ENCODE measurements at regions not wholly inside any gene's neighbourhood (a gene's known extent, or its start where the extent isn't known, plus 50 kb on each side); places are given as distances from the start of the nearest gene placed in this dataset.
A peak's percentile ranks its signal among the peaks of the same experiment; 100 is the strongest.

DNA sequence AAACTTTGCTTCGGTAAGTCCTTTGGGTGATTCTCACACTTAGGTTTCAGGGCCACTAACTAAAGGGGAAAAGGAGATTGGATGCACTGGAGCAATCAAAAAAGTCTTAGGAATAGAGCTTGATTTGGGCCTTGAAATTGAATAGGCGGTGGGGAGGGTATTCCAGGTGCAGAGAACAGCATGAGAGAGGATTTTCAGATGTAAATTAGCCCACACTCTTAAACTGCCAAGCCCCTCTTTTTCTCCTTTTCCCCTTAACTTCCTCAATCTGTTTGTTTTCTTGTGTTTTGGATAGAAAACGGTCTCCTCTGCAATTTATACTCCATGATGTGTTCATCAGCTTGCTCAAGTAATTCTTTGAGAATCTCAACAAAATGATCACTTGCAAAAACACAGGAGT lies 62.1 kb upstream of the RIPOR2 start:
- H3K27me3 ChIP-seq (ENCODE audit: control insufficient read depth, insufficient read depth, low read length): peaks cover 2% of the 10 kb centered on the region
- no peaks in the 10 kb centered on the region for H3K79me2 ChIP-seq (ENCODE audit: control insufficient read depth, insufficient read depth, low read length)
- H3K9me3 ChIP-seq (ENCODE audit: control insufficient read depth, insufficient read depth, low read depth, low read length): no peaks in the 10 kb centered on the region
- no peak overlapping the region for H2AFZ ChIP-seq (ENCODE audit: low read length)
- no peaks in the 10 kb centered on the region for H3K4me1 ChIP-seq (ENCODE audit: control insufficient read depth, extremely low read depth, insufficient read depth, low read length)
- no peak overlapping the region for H3K9ac ChIP-seq (ENCODE audit: insufficient read depth, low read length)
- no peak overlapping the region for H3K4me3 ChIP-seq (replicated peaks in 1 of 4; ENCODE audit: control extremely low read depth in 1 of 4, insufficient read depth in 1 of 4, low read depth in 3 of 4, low read length in 4 of 4)
- DNase-seq (ENCODE audit: low read depth in 2 of 2): no peak
- TF ChIP-seq, protein P1, sequence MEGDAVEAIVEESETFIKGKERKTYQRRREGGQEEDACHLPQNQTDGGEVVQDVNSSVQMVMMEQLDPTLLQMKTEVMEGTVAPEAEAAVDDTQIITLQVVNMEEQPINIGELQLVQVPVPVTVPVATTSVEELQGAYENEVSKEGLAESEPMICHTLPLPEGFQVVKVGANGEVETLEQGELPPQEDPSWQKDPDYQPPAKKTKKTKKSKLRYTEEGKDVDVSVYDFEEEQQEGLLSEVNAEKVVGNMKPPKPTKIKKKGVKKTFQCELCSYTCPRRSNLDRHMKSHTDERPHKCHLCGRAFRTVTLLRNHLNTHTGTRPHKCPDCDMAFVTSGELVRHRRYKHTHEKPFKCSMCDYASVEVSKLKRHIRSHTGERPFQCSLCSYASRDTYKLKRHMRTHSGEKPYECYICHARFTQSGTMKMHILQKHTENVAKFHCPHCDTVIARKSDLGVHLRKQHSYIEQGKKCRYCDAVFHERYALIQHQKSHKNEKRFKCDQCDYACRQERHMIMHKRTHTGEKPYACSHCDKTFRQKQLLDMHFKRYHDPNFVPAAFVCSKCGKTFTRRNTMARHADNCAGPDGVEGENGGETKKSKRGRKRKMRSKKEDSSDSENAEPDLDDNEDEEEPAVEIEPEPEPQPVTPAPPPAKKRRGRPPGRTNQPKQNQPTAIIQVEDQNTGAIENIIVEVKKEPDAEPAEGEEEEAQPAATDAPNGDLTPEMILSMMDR (conservative IDR thresholded peaks at IDR 0.05 in 1 of 2, IDR thresholded peaks at IDR 0.05 in 1 of 2; ENCODE audit: low read depth in 1 of 2, low read length in 2 of 2): no peak
- TF ChIP-seq EZH2 (IDR thresholded peaks at IDR 0.05; ENCODE audit: low read length, missing control alignments): no peak
- no peak overlapping the region for H3K4me2 ChIP-seq (ENCODE audit: extremely low read depth, insufficient read depth, low read length)
- H3K36me3 ChIP-seq (ENCODE audit: control insufficient read depth, insufficient read depth, low read length): no peaks in the 10 kb centered on the region
- no peaks in the 10 kb centered on the region for H4K20me1 ChIP-seq (ENCODE audit: control insufficient read depth, extremely low read depth, insufficient read depth, low read length)
- no peak overlapping the region for H3K27ac ChIP-seq (ENCODE audit: insufficient read depth, low read length)

GRCh38 chr6:25002326-25003091 lies 66.7 kb upstream of the RIPOR2 start:
- no peak overlapping the region for H3K4me3 ChIP-seq (replicated peaks in 1 of 4; ENCODE audit: control extremely low read depth in 1 of 4, insufficient read depth in 1 of 4, low read depth in 3 of 4, low read length in 4 of 4)
- no peaks in the 10 kb centered on the region for H4K20me1 ChIP-seq (ENCODE audit: control insufficient read depth, extremely low read depth, insufficient read depth, low read length)
- H3K4me2 ChIP-seq (ENCODE audit: extremely low read depth, insufficient read depth, low read length): peak overlapping the region; percentile 18

GRCh38 chr6:25004357-25004756 lies 68.6 kb upstream of the RIPOR2 start:
- no peak for DNase-seq (ENCODE audit: low read depth in 2 of 2)
- Histone ChIP-seq H3K9ac (ENCODE audit: insufficient read depth, low read length) (no peak overlapping the region), H3K27ac (ENCODE audit: insufficient read depth, low read length) (no peak overlapping the region), H3K36me3 (ENCODE audit: control insufficient read depth, insufficient read depth, low read length) (no peaks in the 10 kb centered on the region), H3K79me2 (ENCODE audit: control insufficient read depth, insufficient read depth, low read length) (no peaks in the 10 kb centered on the region), H3K4me3 (replicated peaks in 1 of 4; ENCODE audit: control extremely low read depth in 1 of 4, insufficient read depth in 1 of 4, low read depth in 3 of 4, low read length in 4 of 4) (no peak overlapping the region), H3K27me3 (ENCODE audit: control insufficient read depth, insufficient read depth, low read length) (no peaks in the 10 kb centered on the region), H4K20me1 (ENCODE audit: control insufficient read depth, extremely low read depth, insufficient read depth, low read length) (no peaks in the 10 kb centered on the region), H2AFZ (ENCODE audit: low read length) (no peak overlapping the region), H3K9me3 (ENCODE audit: control insufficient read depth, insufficient read depth, low read depth, low read length) (no peaks in the 10 kb centered on the region), H3K4me1 (ENCODE audit: control insufficient read depth, extremely low read depth, insufficient read depth, low read length) (peaks cover 2% of the 10 kb centered on the region), H3K4me2 (ENCODE audit: extremely low read depth, insufficient read depth, low read length) (no peak overlapping the region)
- no peak for TF ChIP-seq EZH2 (IDR thresholded peaks at IDR 0.05; ENCODE audit: low read length, missing control alignments)
- TF ChIP-seq, protein P1 (conservative IDR thresholded peaks at IDR 0.05 in 1 of 2, IDR thresholded peaks at IDR 0.05 in 1 of 2; ENCODE audit: low read depth in 1 of 2, low read length in 2 of 2): no peak

More at GRCh38 chr6:25002326-25003091, 66.7 kb upstream of the RIPOR2 start:
- Histone ChIP-seq H3K9me3 (ENCODE audit: control insufficient read depth, insufficient read depth, low read depth, low read length) (no peaks in the 10 kb centered on the region), H2AFZ (ENCODE audit: low read length) (peak overlapping the region; percentile 34), H3K27ac (ENCODE audit: insufficient read depth, low read length) (no peak overlapping the region), H3K9ac (ENCODE audit: insufficient read depth, low read length) (no peak overlapping the region), H3K27me3 (ENCODE audit: control insufficient read depth, insufficient read depth, low read length) (no peaks in the 10 kb centered on the region), H3K36me3 (ENCODE audit: control insufficient read depth, insufficient read depth, low read length) (no peaks in the 10 kb centered on the region), H3K4me1 (ENCODE audit: control insufficient read depth, extremely low read depth, insufficient read depth, low read length) (peaks cover 2% of the 10 kb centered on the region), H3K79me2 (ENCODE audit: control insufficient read depth, insufficient read depth, low read length) (no peaks in the 10 kb centered on the region)
- TF ChIP-seq EZH2 (IDR thresholded peaks at IDR 0.05; ENCODE audit: low read length, missing control alignments): no peak
- TF ChIP-seq, protein P1 (conservative IDR thresholded peaks at IDR 0.05 in 1 of 2, IDR thresholded peaks at IDR 0.05 in 1 of 2; ENCODE audit: low read depth in 1 of 2, low read length in 2 of 2): no peak
- DNase-seq (ENCODE audit: low read depth in 2 of 2): no peak

Data from fibroblast of lung (primary cell).